H1 (cell line): ENCODE measurements at regions not wholly inside any gene's neighbourhood (a gene's known extent, or its start where the extent isn't known, plus 50 kb on each side); places are given as distances from the start of the nearest gene placed in this dataset.

Experiments used
- CTCF ChIA-PET: fragments of 300-600 bp; sonication (Branson Sonifier 250); formaldehyde crosslinking; loops from one replicate; lab custom pipeline; 2021; ENCODE audit not compliant: partially characterized antibody; lab: Charles Lee
- POLR2A ChIA-PET: fragments of 300-600 bp; sonication (Branson Sonifier 250); formaldehyde crosslinking; loops from one replicate; lab custom pipeline; 2021; ENCODE audit warnings: inconsistent platforms; ENCODE audit not compliant: partially characterized antibody; lab: Charles Lee
- DNase-seq, 2 experiments: peaks; one replicate each; pipeline versions ENCODE4 v3.0.0 to v3.0.0-alpha.2; 2010 to 2022; ENCODE audit warnings: low spot score in 2 of 2, low read depth in 1 of 2, mixed read lengths in 1 of 2
- FAIRE-seq: peaks from 2 replicates; lab custom pipeline; 2011; peaks lifted over from hg19 to GRCh38; lab: Jason Lieb, UNC
- H2AFZ ChIP-seq: 2 replicates; pipeline ENCODE4 v1.8.1; 2012; ENCODE audit warnings: low read length, inconsistent platforms
- H2AK5ac ChIP-seq: 2 replicates; pipeline ENCODE4 v1.6.1; 2013; ENCODE audit warnings: low read depth, low read length
- H2BK120ac ChIP-seq: replicated peaks from 2 replicates; pipeline ENCODE3; 2013; ENCODE audit warnings: low read depth, low read length, inconsistent platforms
- H2BK12ac ChIP-seq: 2 replicates; pipeline ENCODE4 v1.6.1; 2013; ENCODE audit warnings: low read depth, low read length
- H2BK15ac ChIP-seq: 2 replicates; pipeline ENCODE4 v1.6.1; 2013; ENCODE audit warnings: low read length
- H2BK20ac ChIP-seq: 2 replicates; pipeline ENCODE4 v1.6.1; 2013; ENCODE audit warnings: low read length
- H2BK5ac ChIP-seq: 2 replicates; pipeline ENCODE4 v1.6.1; 2013; ENCODE audit warnings: low read depth, low read length
- H3K14ac ChIP-seq: 2 replicates; pipeline ENCODE4 v1.6.1; 2013; ENCODE audit warnings: inconsistent platforms; ENCODE audit not compliant: insufficient read length
- H3K18ac ChIP-seq: 2 replicates; pipeline ENCODE4 v1.6.1; 2013; ENCODE audit warnings: low read length; ENCODE audit errors: extremely low read depth
- H3K23ac ChIP-seq: 2 replicates; pipeline ENCODE4 v1.6.1; 2013; ENCODE audit warnings: inconsistent platforms; ENCODE audit not compliant: insufficient read length
- H3K23me2 ChIP-seq: 2 replicates; pipeline ENCODE4 v1.6.1; 2013; ENCODE audit warnings: low read depth, low read length
- H3K27ac ChIP-seq: 2 replicates; pipeline ENCODE4 v1.6.1; 2011; ENCODE audit warnings: low read depth, low read length, inconsistent platforms
- H3K27me3 ChIP-seq, 4 experiments: replicated peaks in 1 of 4; 1 replicate in 1 of 4; 2 replicates in 3 of 4; pipeline versions ENCODE4 v1.6.1 to v1.8.1; 2011 to 2013; ENCODE audit warnings: low read length in 3 of 4, mild to moderate bottlenecking in 3 of 4, inconsistent platforms in 2 of 4, mixed read lengths in 2 of 4, moderate library complexity in 1 of 4; ENCODE audit not compliant: control insufficient read depth in 3 of 4, insufficient read depth in 3 of 4; ENCODE audit errors: extremely low read depth in 1 of 4
- H3K36me3 ChIP-seq, 4 experiments: 2 replicates each; pipeline versions ENCODE4 v1.6.1 to v1.8.1; 2011 to 2013; ENCODE audit warnings: mild to moderate bottlenecking in 4 of 4, low read length in 3 of 4, moderate library complexity in 2 of 4, control low read depth in 1 of 4, inconsistent platforms in 1 of 4; ENCODE audit not compliant: insufficient read depth in 4 of 4, control insufficient read depth in 2 of 4
- H3K4ac ChIP-seq: replicated peaks from 2 replicates; pipeline ENCODE3; 2013; ENCODE audit warnings: low read length, low read depth, mixed read lengths, inconsistent platforms; ENCODE audit not compliant: insufficient read length
- H3K4me1 ChIP-seq, 4 experiments: replicated peaks in 1 of 4; 1 replicate in 1 of 4; 2 replicates in 3 of 4; pipeline versions ENCODE4 v1.6.1 to v1.8.1; 2011 to 2013; ENCODE audit warnings: low read length in 3 of 4, inconsistent platforms in 2 of 4, mixed read lengths in 1 of 4; ENCODE audit not compliant: insufficient read depth in 4 of 4, control insufficient read depth in 3 of 4
- H3K4me2 ChIP-seq, 2 experiments: 2 replicates each; pipeline versions ENCODE4 v1.6.1 to v1.8.1; 2011 to 2013; ENCODE audit warnings: low read depth in 2 of 2, low read length in 2 of 2, control low read depth in 1 of 2, inconsistent platforms in 1 of 2, mild to moderate bottlenecking in 1 of 2; ENCODE audit not compliant: insufficient read depth in 1 of 2
- H3K4me3 ChIP-seq, 4 experiments: fragments of 200-600, 300-600 bp in 1 of 4; sonication (generic), shearing (Covaris generic), sonication (Bioruptor Twin) in 1 of 4; 2 replicates each; pipeline versions ENCODE4 v1.5.1 to v1.8.1; 2011 to 2016; ENCODE audit warnings: low read length in 4 of 4, low read depth in 3 of 4, control low read depth in 2 of 4, inconsistent platforms in 2 of 4, mild to moderate bottlenecking in 2 of 4, mixed read lengths in 1 of 4, moderate library complexity in 1 of 4; ENCODE audit not compliant: insufficient read depth in 2 of 4; ENCODE audit errors: extremely low read depth in 1 of 4
- H3K56ac ChIP-seq: replicated peaks from 2 replicates; pipeline ENCODE3; 2013; ENCODE audit warnings: low read depth, mild to moderate bottlenecking, mixed read lengths, low read length, inconsistent platforms; ENCODE audit not compliant: insufficient read length
- H3K79me1 ChIP-seq: 2 replicates; pipeline ENCODE4 v1.6.1; 2013; ENCODE audit warnings: low read depth, low read length, control low read depth
- H3K79me2 ChIP-seq, 2 experiments: 2 replicates each; pipeline versions ENCODE4 v1.6.1 to v1.8.1; 2012 to 2013; ENCODE audit warnings: low read length in 2 of 2, mild to moderate bottlenecking in 2 of 2, inconsistent platforms in 1 of 2; ENCODE audit not compliant: insufficient read depth in 2 of 2, control insufficient read depth in 1 of 2
- H3K9ac ChIP-seq, 4 experiments: replicated peaks in 1 of 4; 1 replicate in 1 of 4; 2 replicates in 3 of 4; pipeline versions ENCODE4 v1.6.1 to v1.8.1; 2011 to 2013; ENCODE audit warnings: low read depth in 3 of 4, low read length in 3 of 4, control low read depth in 2 of 4, mild to moderate bottlenecking in 2 of 4, moderate library complexity in 2 of 4, inconsistent platforms in 1 of 4; ENCODE audit errors: extremely low read depth in 1 of 4
- H3K9me3 ChIP-seq, 2 experiments: 2 replicates each; pipeline versions ENCODE4 v1.6.1 to v1.8.1; 2012 to 2013; ENCODE audit warnings: mild to moderate bottlenecking in 2 of 2, moderate library complexity in 2 of 2, control low read depth in 1 of 2, inconsistent platforms in 1 of 2, low read depth in 1 of 2, low read length in 1 of 2, mixed read lengths in 1 of 2; ENCODE audit not compliant: insufficient read depth in 2 of 2
- H4K20me1 ChIP-seq, 2 experiments: replicated peaks in 1 of 2; 2 replicates each; pipeline versions ENCODE3 to v1.8.1; 2011 to 2013; ENCODE audit warnings: inconsistent platforms in 2 of 2, low read length in 2 of 2, mild to moderate bottlenecking in 1 of 2; ENCODE audit not compliant: insufficient read depth in 2 of 2, control insufficient read depth in 1 of 2
- H4K5ac ChIP-seq: 2 replicates; pipeline ENCODE4 v1.6.1; 2013; ENCODE audit warnings: low read length, low read depth, mixed read lengths, inconsistent platforms; ENCODE audit not compliant: insufficient read length
- H4K8ac ChIP-seq: 2 replicates; pipeline ENCODE4 v1.8.0; 2013; ENCODE audit warnings: mild to moderate bottlenecking, moderate library complexity, low read length, inconsistent platforms; ENCODE audit not compliant: insufficient read depth; ENCODE audit errors: extremely low read depth
- H4K91ac ChIP-seq: replicated peaks from 2 replicates; pipeline ENCODE3; 2013; ENCODE audit warnings: low read length, mixed read lengths, inconsistent platforms; ENCODE audit not compliant: insufficient read length
- BCL11A ChIP-seq, 2 experiments: IDR thresholded peaks; one replicate each; pipeline ENCODE4 v1.6.1; 2011; ENCODE audit warnings: low read depth in 2 of 2, low read length in 2 of 2, mild to moderate bottlenecking in 2 of 2
- WGBS, 2 experiments: shearing (Covaris generic) in 1 of 2; methylation state at CpG; one replicate each; pipeline versions ENCODE4 v1.1.6 to v1.1.7; 2013 to 2015; ENCODE audit warnings: low lambda C conversion rate in 2 of 2, mixed read lengths in 2 of 2, inconsistent platforms in 1 of 2, low coverage in 1 of 2, missing lambda C conversion rate in 1 of 2; ENCODE audit not compliant: insufficient replicate concordance in 2 of 2, insufficient coverage in 1 of 2, insufficient read length in 1 of 2; ENCODE audit errors: extremely low coverage in 1 of 2, missing lambda C conversion rate in 1 of 2; 5-methylcytosine and 5-hydroxymethylcytosine counted together

DNA sequence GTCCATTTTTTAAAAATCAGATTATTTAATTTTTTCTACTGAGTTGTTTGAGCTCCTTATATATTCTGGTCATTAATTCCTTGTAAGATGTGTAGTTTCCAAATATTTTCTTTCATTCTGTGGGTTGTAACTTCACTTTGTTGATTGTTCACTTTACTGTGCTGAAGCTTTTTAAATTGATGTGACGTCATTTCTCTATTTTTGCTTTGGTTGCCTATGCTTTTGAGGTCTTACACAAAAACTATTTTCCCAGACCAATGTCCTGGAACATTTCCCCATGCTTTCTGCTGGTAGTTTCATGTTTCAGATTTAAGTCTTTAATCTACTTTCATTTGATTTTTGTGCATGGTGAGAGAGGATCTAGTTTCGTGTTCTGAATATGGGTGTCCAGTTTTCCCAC, 753.6 kb downstream of the TRIML1 start:
- Histone ChIP-seq H3K9ac (no peak overlapping the region), H3K36me3 (no peaks in the 10 kb centered on the region), H2BK5ac (no peak overlapping the region), H2AK5ac (no peak overlapping the region), H3K23ac (no peak overlapping the region), H3K56ac (no peak overlapping the region), H4K8ac (no peak overlapping the region), H3K4me1 (no peaks in the 10 kb centered on the region), H2BK20ac (no peak overlapping the region), H3K79me2 (no peaks in the 10 kb centered on the region), H2BK12ac (no peak overlapping the region), H3K14ac (no peak overlapping the region), H3K4ac (no peak overlapping the region), H2BK120ac (no peak overlapping the region), H3K79me1 (no peaks in the 10 kb centered on the region), H4K5ac (no peak overlapping the region), H3K27ac (no peak overlapping the region), H3K4me2 (no peak overlapping the region), H4K91ac (no peak overlapping the region), H3K9me3 (no peaks in the 10 kb centered on the region)
- POLR2A ChIA-PET, result interaction anchor here (0.6 kb wide), 1 partner anchor 758 kb away, joined by 3 read pairs; no protein-coding TSS in a partner anchor
- DNase-seq, result no peak
- FAIRE-seq, result no peak
- CTCF ChIA-PET, result interaction anchor here (0.7 kb wide), 1 partner anchor 225 kb away, joined by 3 read pairs; no protein-coding TSS in a partner anchor
- TF ChIP-seq BCL11A (IDR thresholded peaks at IDR 0.05; ENCODE audit: low read depth in 2 of 2, low read length in 2 of 2), result no peak
- TF ChIP-seq, all 59 proteins: peak for 0
- no peak overlapping the region for H3K18ac ChIP-seq
- no peaks in the 10 kb centered on the region for H4K20me1 ChIP-seq
- no peak overlapping the region for H2AFZ ChIP-seq
- no peak overlapping the region for H2BK15ac ChIP-seq
- 84% methylated on average over 2 of the region's 2 CpGs; no CpG with 5 or more reads in 1 of the 2 experiments for WGBS, 2 experiments
- no peak overlapping the region for H3K4me3 ChIP-seq
- H3K23me2 ChIP-seq, result no peaks in the 10 kb centered on the region
- H3K27me3 ChIP-seq, result no peaks in the 10 kb centered on the region
